KMS-11 (cell line): ENCODE measurements at regions not wholly inside any gene's neighbourhood (a gene's known extent, or its start where the extent isn't known, plus 50 kb on each side); places are given as distances from the start of the nearest gene placed in this dataset.

ENCODE experiments used
- H2AFZ ChIP-seq: fragments of 200-600 bp; sonication (generic); 2 replicates; pipeline ENCODE4 v1.6.1; 2016; ENCODE audit warnings: antibody characterized with exemption, mixed run types, low read depth
- H3K27ac ChIP-seq: fragments of 200-600 bp; sonication (generic); 2 replicates; pipeline ENCODE4 v1.6.1; 2016; ENCODE audit warnings: mild to moderate bottlenecking, mixed run types
- H3K27me3 ChIP-seq: fragments of 200-600 bp; sonication (generic); 2 replicates; pipeline ENCODE4 v1.6.1; 2017; ENCODE audit warnings: mild to moderate bottlenecking, low read depth, mixed run types, moderate library complexity; ENCODE audit not compliant: insufficient read depth
- H3K36me3 ChIP-seq: fragments of 200-600 bp; sonication (generic); 2 replicates; pipeline ENCODE4 v1.6.1; 2017; ENCODE audit warnings: mild to moderate bottlenecking, mixed run types; ENCODE audit not compliant: insufficient read depth
- H3K4me1 ChIP-seq: fragments of 200-600 bp; sonication (generic); 2 replicates; pipeline ENCODE4 v1.6.1; 2016; ENCODE audit warnings: mild to moderate bottlenecking, low read depth, mixed run types; ENCODE audit not compliant: poor library complexity, severe bottlenecking
- H3K4me2 ChIP-seq: fragments of 200-600 bp; sonication (generic); 2 replicates; pipeline ENCODE4 v1.7.0; 2016; ENCODE audit warnings: mild to moderate bottlenecking, mixed run types
- H3K4me3 ChIP-seq: fragments of 200-600 bp; sonication (generic); IDR thresholded peaks from 2 replicates; pipeline ENCODE4 v1.6.1; 2017; ENCODE audit warnings: low read depth, low read length, mixed read lengths; ENCODE audit not compliant: insufficient read depth
- H3K79me2 ChIP-seq: fragments of 200-600 bp; sonication (generic); 2 replicates; pipeline ENCODE4 v1.6.1; 2016; ENCODE audit warnings: low read depth, mixed run types; ENCODE audit not compliant: insufficient read depth
- H3K9ac ChIP-seq: fragments of 200-600 bp; sonication (generic); 2 replicates; pipeline ENCODE4 v1.6.1; 2016; ENCODE audit warnings: mild to moderate bottlenecking, mixed run types
- H4K20me1 ChIP-seq: fragments of 200-600 bp; sonication (generic); 2 replicates; pipeline ENCODE4 v1.6.1; 2016; ENCODE audit warnings: mild to moderate bottlenecking, mixed run types; ENCODE audit not compliant: insufficient read depth
- CTCF ChIP-seq: fragments of 200-600 bp; sonication (generic); conservative IDR thresholded peaks from 2 replicates; pipeline ENCODE4 v1.6.1; 2017; ENCODE audit warnings: low read depth, mild to moderate bottlenecking, antibody characterized with exemption, low read length, moderate library complexity, mixed read lengths

GRCh38 chr2:215769246-215769645, 244.1 kb downstream of the MREG start:
- Histone ChIP-seq H2AFZ (no peak overlapping the region), H3K4me2 (no peak overlapping the region), H3K4me1 (no peaks in the 10 kb centered on the region), H4K20me1 (no peaks in the 10 kb centered on the region), H3K79me2 (no peaks in the 10 kb centered on the region), H3K27me3 (no peaks in the 10 kb centered on the region), H3K9ac (no peak overlapping the region), H3K4me3 (no peak overlapping the region), H3K36me3 (no peaks in the 10 kb centered on the region), H3K27ac (no peak overlapping the region)
- no peak for TF ChIP-seq CTCF

- Histone ChIP-seq H3K27me3 (no peaks in the 10 kb centered on the region), H3K27ac (no peak overlapping the region), H4K20me1 (no peaks in the 10 kb centered on the region), H3K4me1 (no peaks in the 10 kb centered on the region), H3K36me3 (no peaks in the 10 kb centered on the region), H2AFZ (no peak overlapping the region), H3K4me3 (no peak overlapping the region), H3K79me2 (no peaks in the 10 kb centered on the region), H3K4me2 (no peak overlapping the region), H3K9ac (no peak overlapping the region)
- no peak for TF ChIP-seq CTCF
Measured at GRCh38 chr2:215767625-215768024, 245.7 kb downstream of the MREG start.

GRCh38 chr2:215765729-215766360, 247.5 kb downstream of the MREG start:
- no peaks in the 10 kb centered on the region for H3K4me1 ChIP-seq
- no peak overlapping the region for H3K4me2 ChIP-seq
- H2AFZ ChIP-seq = no peak overlapping the region
- TF ChIP-seq CTCF = no peak
- H3K27ac ChIP-seq = no peak overlapping the region
- no peaks in the 10 kb centered on the region for H3K27me3 ChIP-seq
- H4K20me1 ChIP-seq = no peaks in the 10 kb centered on the region
- H3K9ac ChIP-seq = no peak overlapping the region
- no peaks in the 10 kb centered on the region for H3K36me3 ChIP-seq
- H3K4me3 ChIP-seq = no peak overlapping the region
- H3K79me2 ChIP-seq = no peaks in the 10 kb centered on the region

- Histone ChIP-seq H4K20me1 (no peaks in the 10 kb centered on the region), H2AFZ (no peak overlapping the region), H3K4me1 (no peaks in the 10 kb centered on the region), H3K27ac (no peak overlapping the region), H3K4me2 (no peak overlapping the region), H3K4me3 (no peak overlapping the region), H3K9ac (no peak overlapping the region), H3K36me3 (no peaks in the 10 kb centered on the region), H3K79me2 (no peaks in the 10 kb centered on the region), H3K27me3 (no peaks in the 10 kb centered on the region)
- no peak for TF ChIP-seq CTCF
Measured at GRCh38 chr2:215764441-215765048, 248.8 kb downstream of the MREG start.
